Esophagus squamous epithelium (tissue), 5 donors: ENCODE measurements at regions not wholly inside any gene's neighbourhood (a gene's known extent, or its start where the extent isn't known, plus 50 kb on each side); places are given as distances from the start of the nearest gene placed in this dataset.

Experiments used
- DNase-seq: peaks from one replicate; lab custom pipeline; 2025; lab: John Stamatoyannopoulos, UW
- H3K27ac ChIP-seq, 4 donors: fragments of 200-600 bp; sonication (generic); one replicate each; pipeline ENCODE4 v1.5.1; 2016 to 2019; ENCODE audit warnings: mild to moderate bottlenecking in 1 of 4
- H3K27me3 ChIP-seq, 4 donors: fragments of 200-600 bp; sonication (generic); 1 replicate in 3 of 4; 2 replicates in 1 of 4; pipeline versions ENCODE4 v1.5.1 to v1.6.0; 2017 to 2021; ENCODE audit warnings: antibody characterized with exemption in 1 of 4
- H3K36me3 ChIP-seq, 3 donors: fragments of 200-600 bp; sonication (generic); one replicate each; pipeline ENCODE4 v1.5.1; 2016 to 2019
- H3K4me1 ChIP-seq, 3 donors: fragments of 200-600 bp; sonication (generic); one replicate each; pipeline ENCODE4 v1.5.1; 2017 to 2019
- H3K4me3 ChIP-seq, 4 donors: fragments of 200-600 bp; sonication (generic); 1 replicate in 3 of 4; 2 replicates in 1 of 4; pipeline ENCODE4 v1.5.1; 2016 to 2019; ENCODE audit warnings: mild to moderate bottlenecking in 2 of 4, moderate library complexity in 1 of 4
- H3K9me3 ChIP-seq, 3 donors: fragments of 200-600 bp; sonication (generic); one replicate each; pipeline ENCODE4 v1.5.1; 2016 to 2019
- CTCF ChIP-seq, 6 experiments: fragments of 450-650 bp in 4 of 6; fragments of 200-600 bp in 2 of 6; sonication (generic) in 2 of 6; IDR thresholded peaks; one replicate each; pipeline ENCODE4 v1.5.1; 2016 to 2019; ENCODE audit warnings: antibody characterized with exemption in 6 of 6, mild to moderate bottlenecking in 4 of 6, moderate library complexity in 4 of 6
- POLR2A ChIP-seq, 4 donors: fragments of 450-650 bp; IDR thresholded peaks; one replicate each; pipeline ENCODE4 v1.6.1; 2017; ENCODE audit warnings: antibody characterized with exemption in 4 of 4, mild to moderate bottlenecking in 4 of 4, moderate library complexity in 3 of 4
- whole genome bisulfite sequencing, 2 donors: methylation state at CpG; one replicate each; pipeline ENCODE4 v1.1.5; 2018; 5-methylcytosine and 5-hydroxymethylcytosine counted together
- intact Hi-C: fragments of 100-400 bp; cut with DNase I; formaldehyde crosslinking; loops from one replicate; pipeline ENCODE4 v1.15.0; 2022
- donor health status: DM: yes; HTN: yes; CAD: no.

- intact Hi-C loops = no loop called here
- no peaks in the 10 kb centered on the region for H3K9me3 ChIP-seq
- no peaks in the 10 kb centered on the region for H3K36me3 ChIP-seq
- DNase-seq = no peak
- H3K4me1 ChIP-seq = peaks cover 0 to 6% (median 0%) of the 10 kb centered on the region in 3 donors
- WGBS, 2 donors = 51 to 58% methylated on average over 4 of the region's 4 CpGs
- TF ChIP-seq CTCF (IDR thresholded peaks at IDR 0.05) (no peak), POLR2A (IDR thresholded peaks at IDR 0.05) (no peak)
- H3K27me3 ChIP-seq = peaks cover 0 to 18% (median 0%) of the 10 kb centered on the region in 4 donors
- no peak overlapping the region for H3K27ac ChIP-seq
- H3K4me3 ChIP-seq = no peak overlapping the region
Observed at GRCh38 chr18:75782204-75782603, 354.7 kb upstream of the SMIM21 start.

- H3K9me3 ChIP-seq = no peaks in the 10 kb centered on the region
- DNase-seq = no peak
- intact Hi-C loops = no loop called here
- H3K27me3 ChIP-seq = peaks cover 0 to 18% (median 0%) of the 10 kb centered on the region in 4 donors
- TF ChIP-seq CTCF (IDR thresholded peaks at IDR 0.05) (no peak), POLR2A (IDR thresholded peaks at IDR 0.05) (no peak)
- no peak overlapping the region for H3K4me3 ChIP-seq
- H3K36me3 ChIP-seq = no peaks in the 10 kb centered on the region
- no peak overlapping the region for H3K27ac ChIP-seq
- peaks cover 0 to 6% (median 0%) of the 10 kb centered on the region in 3 donors for H3K4me1 ChIP-seq
- WGBS, 2 donors = 70 to 81% methylated on average over 2 to 3 of the region's 3 CpGs
Observed at GRCh38 chr18:75779910-75780309, 352.4 kb upstream of the SMIM21 start.

- 69 to 71% methylated on average over 3 to 4 of the region's 4 CpGs for WGBS, 2 donors
- H3K27me3 ChIP-seq = peaks cover 0 to 18% (median 0%) of the 10 kb centered on the region in 4 donors
- DNase-seq = no peak
Observed at GRCh38 chr18:75779450-75779849, 351.9 kb upstream of the SMIM21 start.

GRCh38 chr18:75777630-75778029 lies 350.1 kb upstream of the SMIM21 start:
- peaks cover 0 to 9% (median 0%) of the 10 kb centered on the region in 4 donors for H3K27me3 ChIP-seq
- intact Hi-C loops = no loop called here
- H3K4me1 ChIP-seq = peaks cover 0 to 6% (median 0%) of the 10 kb centered on the region in 3 donors
- H3K4me3 ChIP-seq = no peak overlapping the region
- H3K36me3 ChIP-seq = no peaks in the 10 kb centered on the region
- H3K9me3 ChIP-seq = no peaks in the 10 kb centered on the region
- DNase-seq = no peak
- 66 to 69% methylated on average over 6 of the region's 6 CpGs for WGBS, 2 donors
- H3K27ac ChIP-seq = no peak overlapping the region
- TF ChIP-seq POLR2A (IDR thresholded peaks at IDR 0.05) (no peak), CTCF (IDR thresholded peaks at IDR 0.05) (no peak)

More at GRCh38 chr18:75779450-75779849, 351.9 kb upstream of the SMIM21 start:
- TF ChIP-seq CTCF (IDR thresholded peaks at IDR 0.05) = no peak
- TF ChIP-seq POLR2A (IDR thresholded peaks at IDR 0.05) = no peak
- H3K36me3 ChIP-seq = no peaks in the 10 kb centered on the region
- H3K4me3 ChIP-seq = no peak overlapping the region
- intact Hi-C loops = no loop called here
- peaks cover 0 to 6% (median 0%) of the 10 kb centered on the region in 3 donors for H3K4me1 ChIP-seq
- no peak overlapping the region for H3K27ac ChIP-seq
- H3K9me3 ChIP-seq = no peaks in the 10 kb centered on the region

GRCh38 chr18:75775121-75775520 lies 347.6 kb upstream of the SMIM21 start:
- Histone ChIP-seq H3K36me3 (no peaks in the 10 kb centered on the region), H3K4me3 (no peak overlapping the region), H3K27ac (no peak overlapping the region), H3K27me3 (peaks cover 0 to 9% (median 0%) of the 10 kb centered on the region in 4 donors), H3K4me1 (no peaks in the 10 kb centered on the region), H3K9me3 (no peaks in the 10 kb centered on the region)
- intact Hi-C loops = no loop called here
- TF ChIP-seq POLR2A (IDR thresholded peaks at IDR 0.05) (no peak), CTCF (IDR thresholded peaks at IDR 0.05) (no peak)
- DNase-seq = no peak
- WGBS, 2 donors = 21% methylated on average over 2 of the region's 2 CpGs
